ENCODE measurements at regions not wholly inside any gene's neighbourhood (a gene's known extent, or its start where the extent isn't known, plus 50 kb on each side); places are given as distances from the start of the nearest gene placed in this dataset.

GRCh38 chr7:9671979-9672917 is 1238.8 kb downstream of the NXPH1 start:
- Mint-ChIP-seq H3K27me3 (no peaks in the 10 kb centered on the region), H3K27ac (no peak overlapping the region), H3K36me3 (no peaks in the 10 kb centered on the region), H3K9me3 (peaks cover 0 to 8% (median 3%) of the 10 kb centered on the region in 11 donors), H3K4me3 (no peak overlapping the region), H3K4me1 (no peaks in the 10 kb centered on the region)
- H3K36me3 ChIP-seq (ENCODE audit: control insufficient read depth in 2 of 3, insufficient read depth in 3 of 3, low read length in 3 of 3) = no peaks in the 10 kb centered on the region
- intact Hi-C loops (cut with micrococcal nuclease) = loop anchor here in 1 of 2 donors (10.0 kb wide), 1 partner anchor 743 kb away; no protein-coding TSS in a partner anchor
- peaks cover 0 to 2% (median 0%) of the 10 kb centered on the region in 3 experiments for H3K9me3 ChIP-seq (ENCODE audit: control insufficient read depth in 2 of 3, low read length in 3 of 3)
- DNase-seq (no peak), ATAC-seq (no peak)
- CTCF ChIA-PET = no interaction called here
- H3K27ac ChIP-seq (ENCODE audit: low read depth, low read length) = no peak overlapping the region
- H3K4me1 ChIP-seq (ENCODE audit: control insufficient read depth in 2 of 2, insufficient read depth in 2 of 2, low read length in 2 of 2) = no peaks in the 10 kb centered on the region
- H3K27me3 ChIP-seq (ENCODE audit: control insufficient read depth in 2 of 2, insufficient read depth in 2 of 2, low read length in 2 of 2) = no peaks in the 10 kb centered on the region
- no peak overlapping the region for H3K4me3 ChIP-seq (ENCODE audit: low read length)
- POLR2A ChIA-PET = no interaction called here

- Mint-ChIP-seq H3K9me3 (peaks cover 0 to 14% (median 4%) of the 10 kb centered on the region in 11 donors), H3K4me3 (no peak overlapping the region), H3K4me1 (no peaks in the 10 kb centered on the region), H3K27me3 (no peaks in the 10 kb centered on the region), H3K27ac (no peak overlapping the region), H3K36me3 (no peaks in the 10 kb centered on the region)
- Histone ChIP-seq H3K9me3 (ENCODE audit: control insufficient read depth in 2 of 3, low read length in 3 of 3) (peaks cover 0 to 3% (median 0%) of the 10 kb centered on the region in 3 experiments), H3K36me3 (ENCODE audit: control insufficient read depth in 2 of 3, insufficient read depth in 3 of 3, low read length in 3 of 3) (no peaks in the 10 kb centered on the region), H3K4me3 (ENCODE audit: low read length) (no peak overlapping the region), H3K27ac (ENCODE audit: low read depth, low read length) (no peak overlapping the region), H3K27me3 (ENCODE audit: control insufficient read depth in 2 of 2, insufficient read depth in 2 of 2, low read length in 2 of 2) (no peaks in the 10 kb centered on the region), H3K4me1 (ENCODE audit: control insufficient read depth in 2 of 2, insufficient read depth in 2 of 2, low read length in 2 of 2) (no peaks in the 10 kb centered on the region)
- CTCF ChIA-PET = no interaction called here
- DNase-seq = no peak
- no peak for ATAC-seq
- POLR2A ChIA-PET = no interaction called here
- intact Hi-C loops (cut with micrococcal nuclease) = no loop called here
Observed at GRCh38 chr7:9680713-9681112, 1247.3 kb downstream of the NXPH1 start.

- Histone ChIP-seq H3K4me3 (ENCODE audit: low read length) (no peak overlapping the region), H3K4me1 (ENCODE audit: control insufficient read depth in 2 of 2, insufficient read depth in 2 of 2, low read length in 2 of 2) (no peaks in the 10 kb centered on the region), H3K36me3 (ENCODE audit: control insufficient read depth in 2 of 3, insufficient read depth in 3 of 3, low read length in 3 of 3) (no peaks in the 10 kb centered on the region), H3K27ac (ENCODE audit: low read depth, low read length) (no peak overlapping the region), H3K27me3 (ENCODE audit: control insufficient read depth in 2 of 2, insufficient read depth in 2 of 2, low read length in 2 of 2) (no peaks in the 10 kb centered on the region), H3K9me3 (ENCODE audit: control insufficient read depth in 2 of 3, low read length in 3 of 3) (peaks cover 0 to 3% (median 0%) of the 10 kb centered on the region in 3 experiments)
- no peak overlapping the region for H3K4me3 Mint-ChIP-seq
- H3K27ac Mint-ChIP-seq = no peak overlapping the region
- ChIA-PET CTCF (no interaction called here), POLR2A (no interaction called here)
- no peaks in the 10 kb centered on the region for H3K36me3 Mint-ChIP-seq
- ATAC-seq = no peak
- DNase-seq = no peak
- peaks cover 0 to 14% (median 4%) of the 10 kb centered on the region in 11 donors for H3K9me3 Mint-ChIP-seq
- H3K27me3 Mint-ChIP-seq = no peaks in the 10 kb centered on the region
- intact Hi-C loops (cut with micrococcal nuclease) = no loop called here
- no peaks in the 10 kb centered on the region for H3K4me1 Mint-ChIP-seq
Observed at GRCh38 chr7:9681284-9681683, 1247.9 kb downstream of the NXPH1 start.

- no peak for ATAC-seq
Observed at GRCh38 chr7:9691286-9691685, 1257.9 kb downstream of the NXPH1 start.

GRCh38 chr7:9698375-9698774 is 1265.0 kb downstream of the NXPH1 start:
- no peaks in the 10 kb centered on the region for H3K4me1 ChIP-seq (ENCODE audit: control insufficient read depth in 2 of 2, insufficient read depth in 2 of 2, low read length in 2 of 2)
- Mint-ChIP-seq H3K27ac (no peak overlapping the region), H3K9me3 (peaks cover 3 to 16% (median 5%) of the 10 kb centered on the region in 11 donors), H3K4me1 (no peaks in the 10 kb centered on the region), H3K4me3 (no peak overlapping the region), H3K36me3 (no peaks in the 10 kb centered on the region), H3K27me3 (no peaks in the 10 kb centered on the region)
- ChIA-PET CTCF (no interaction called here), POLR2A (no interaction called here)
- H3K27me3 ChIP-seq (ENCODE audit: control insufficient read depth in 2 of 2, insufficient read depth in 2 of 2, low read length in 2 of 2) = no peaks in the 10 kb centered on the region
- no peak overlapping the region for H3K4me3 ChIP-seq (ENCODE audit: low read length)
- DNase-seq (no peak), ATAC-seq (no peak)
- intact Hi-C loops (cut with micrococcal nuclease) = no loop called here
- no peaks in the 10 kb centered on the region for H3K36me3 ChIP-seq (ENCODE audit: control insufficient read depth in 2 of 3, insufficient read depth in 3 of 3, low read length in 3 of 3)
- H3K9me3 ChIP-seq (ENCODE audit: control insufficient read depth in 2 of 3, low read length in 3 of 3) = peaks cover 0 to 4% (median 0%) of the 10 kb centered on the region in 3 experiments
- H3K27ac ChIP-seq (ENCODE audit: low read depth, low read length) = no peak overlapping the region

More at GRCh38 chr7:9691286-9691685, 1257.9 kb downstream of the NXPH1 start:
- intact Hi-C loops (cut with micrococcal nuclease) = no loop called here
- Mint-ChIP-seq H3K36me3 (peaks cover 0 to 1% (median 0%) of the 10 kb centered on the region in 5 donors), H3K27me3 (no peaks in the 10 kb centered on the region), H3K9me3 (peaks cover 0 to 18% (median 5%) of the 10 kb centered on the region in 11 donors), H3K4me1 (no peaks in the 10 kb centered on the region), H3K27ac (no peak overlapping the region), H3K4me3 (no peak overlapping the region)
- ChIA-PET CTCF (no interaction called here), POLR2A (no interaction called here)
- H3K4me3 ChIP-seq (ENCODE audit: low read length) = no peak overlapping the region
- peaks cover 0 to 4% (median 0%) of the 10 kb centered on the region in 3 experiments for H3K9me3 ChIP-seq (ENCODE audit: control insufficient read depth in 2 of 3, low read length in 3 of 3)
- no peaks in the 10 kb centered on the region for H3K36me3 ChIP-seq (ENCODE audit: control insufficient read depth in 2 of 3, insufficient read depth in 3 of 3, low read length in 3 of 3)
- no peak for DNase-seq
- no peaks in the 10 kb centered on the region for H3K27me3 ChIP-seq (ENCODE audit: control insufficient read depth in 2 of 2, insufficient read depth in 2 of 2, low read length in 2 of 2)
- no peak overlapping the region for H3K27ac ChIP-seq (ENCODE audit: low read depth, low read length)
- H3K4me1 ChIP-seq (ENCODE audit: control insufficient read depth in 2 of 2, insufficient read depth in 2 of 2, low read length in 2 of 2) = no peaks in the 10 kb centered on the region

GRCh38 chr7:9709216-9709615 is 1264.5 kb upstream of the PHF14 start:
- Mint-ChIP-seq H3K9me3 (peaks cover 0 to 4% (median 0%) of the 10 kb centered on the region in 11 donors), H3K4me3 (no peak overlapping the region), H3K36me3 (no peaks in the 10 kb centered on the region), H3K4me1 (no peaks in the 10 kb centered on the region), H3K27me3 (no peaks in the 10 kb centered on the region), H3K27ac (no peak overlapping the region)
- Histone ChIP-seq H3K9me3 (ENCODE audit: control insufficient read depth in 2 of 3, low read length in 3 of 3) (no peaks in the 10 kb centered on the region), H3K4me1 (ENCODE audit: control insufficient read depth in 2 of 2, insufficient read depth in 2 of 2, low read length in 2 of 2) (no peaks in the 10 kb centered on the region), H3K4me3 (ENCODE audit: low read length) (no peak overlapping the region), H3K36me3 (ENCODE audit: control insufficient read depth in 2 of 3, insufficient read depth in 3 of 3, low read length in 3 of 3) (no peaks in the 10 kb centered on the region), H3K27ac (ENCODE audit: low read depth, low read length) (no peak overlapping the region), H3K27me3 (ENCODE audit: control insufficient read depth in 2 of 2, insufficient read depth in 2 of 2, low read length in 2 of 2) (no peaks in the 10 kb centered on the region)
- DNase-seq = no peak
- intact Hi-C loops (cut with micrococcal nuclease) = no loop called here
- CTCF ChIA-PET = no interaction called here
- no peak for ATAC-seq
- POLR2A ChIA-PET = no interaction called here

All from naive thymus-derived CD4-positive, alpha-beta T cell (primary cell).